GM12874 (cell line): ENCODE measurements at regions not wholly inside any gene's neighbourhood (a gene's known extent, or its start where the extent isn't known, plus 50 kb on each side); places are given as distances from the start of the nearest gene placed in this dataset.

Source experiments
- CTCF ChIP-seq: IDR thresholded peaks from 2 replicates; pipeline ENCODE4 v1.5.1; 2011; ENCODE audit warnings: low read depth, mild to moderate bottlenecking, control low read depth, low read length, moderate library complexity; ENCODE audit not compliant: insufficient read depth

- no peak for TF ChIP-seq CTCF
These were observed 325.8 kb downstream of the ARAP2 start for GRCh38 chr4:35918491-35918977.

- no peak for TF ChIP-seq CTCF
These were observed 318.5 kb downstream of the ARAP2 start for GRCh38 chr4:35925806-35926205.

GRCh38 chr4:35926788-35927187 lies 317.5 kb downstream of the ARAP2 start:
- no peak for TF ChIP-seq CTCF

GRCh38 chr4:35933901-35934300 lies 310.4 kb downstream of the ARAP2 start:
- no peak for TF ChIP-seq CTCF

- TF ChIP-seq CTCF: no peak
These were observed 309.9 kb downstream of the ARAP2 start for GRCh38 chr4:35934320-35934981.

- no peak for TF ChIP-seq CTCF
These were observed 305.4 kb downstream of the ARAP2 start for GRCh38 chr4:35938936-35939335.

- no peak for TF ChIP-seq CTCF
These were observed 304.6 kb downstream of the ARAP2 start for GRCh38 chr4:35939751-35940150.
